Bronchial epithelial cell (primary cell): ENCODE measurements at regions not wholly inside any gene's neighbourhood (a gene's known extent, or its start where the extent isn't known, plus 50 kb on each side); places are given as distances from the start of the nearest gene placed in this dataset.
A peak's percentile ranks its signal among the peaks of the same experiment; 100 is the strongest.

ENCODE experiments used
- DNase-seq: peaks from one replicate; pipeline ENCODE4 v3.0.0-alpha.2; 2010; ENCODE audit warnings: low read depth
- FAIRE-seq: peaks from 2 replicates; lab custom pipeline; 2011; peaks lifted over from hg19 to GRCh38; lab: Jason Lieb, UNC
- H3K27me3 ChIP-seq: 2 replicates; pipeline ENCODE4 v1.5.1; 2011; ENCODE audit warnings: low read length; ENCODE audit not compliant: control insufficient read depth, insufficient read depth
- H3K36me3 ChIP-seq: 2 replicates; pipeline ENCODE4 v1.5.1; 2011; ENCODE audit warnings: low read length; ENCODE audit not compliant: control insufficient read depth, insufficient read depth
- H3K4me3 ChIP-seq: 2 replicates; pipeline ENCODE4 v1.5.1; 2011; ENCODE audit warnings: mild to moderate bottlenecking, low read depth, low read length, control low read depth
- TF ChIP-seq, protein P1 (sequence below): IDR thresholded peaks from 2 replicates; pipeline ENCODE4 v1.5.1; 2011; ENCODE audit warnings: mild to moderate bottlenecking, moderate library complexity, low read length, control low read depth, inconsistent platforms; ENCODE audit not compliant: insufficient read depth, severe bottlenecking

DNA sequence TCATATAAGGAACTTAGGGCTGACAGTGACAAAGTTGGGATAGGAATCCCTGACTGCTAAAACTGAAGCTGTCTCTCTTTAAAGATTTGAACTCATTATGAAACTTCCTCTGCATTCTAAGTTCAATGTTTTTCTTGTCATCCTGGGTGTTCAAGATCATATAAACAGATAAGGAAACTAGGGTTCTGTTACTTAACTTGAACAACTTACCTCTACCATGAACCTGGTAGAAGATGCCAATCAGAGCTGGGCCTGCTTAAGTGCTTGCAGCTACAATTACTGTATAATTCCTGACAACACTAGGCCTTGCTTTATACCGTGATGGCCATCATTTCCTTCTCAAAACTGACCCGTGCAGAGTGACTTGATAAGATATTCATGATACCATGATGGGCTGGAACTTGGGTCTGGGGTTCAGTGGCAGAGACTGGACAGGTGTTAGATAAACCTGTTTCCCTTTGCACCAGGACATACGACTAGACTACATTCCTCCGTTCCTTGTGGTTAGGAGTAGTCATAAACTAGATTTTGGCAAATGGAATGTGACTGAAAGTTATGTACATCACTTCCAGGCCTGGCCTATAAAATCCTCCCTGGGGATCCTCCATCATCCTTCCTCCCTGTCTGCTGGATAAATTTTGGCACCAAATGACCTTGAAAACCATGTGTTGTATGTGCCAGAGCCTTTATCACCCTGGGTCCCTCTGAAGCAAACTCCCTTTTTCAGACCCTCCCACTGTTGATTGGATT is 172.2 kb upstream of the PRICKLE1 start:
- FAIRE-seq, result no peak

DNA sequence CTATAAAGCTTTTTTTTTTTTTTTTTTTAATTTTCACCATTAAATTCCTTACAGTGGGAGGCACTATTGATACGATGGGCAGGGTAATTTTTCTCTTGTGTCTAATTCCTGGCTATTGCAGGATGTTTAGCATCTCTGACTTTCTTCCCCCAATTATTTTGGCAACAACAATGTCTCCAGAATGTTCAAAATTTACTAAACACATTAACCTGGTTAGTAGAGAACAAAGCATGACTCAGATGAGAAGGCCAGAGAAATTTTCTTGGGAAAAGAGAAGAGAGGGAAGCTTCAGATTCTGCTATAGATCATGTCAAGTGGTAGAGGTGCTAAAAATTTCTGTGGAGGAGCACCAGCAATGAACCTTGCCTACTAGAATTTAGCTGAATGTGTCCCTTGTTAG is 171.5 kb upstream of the PRICKLE1 start:
- Histone ChIP-seq H3K36me3 (no peaks in the 10 kb centered on the region), H3K27me3 (no peaks in the 10 kb centered on the region), H3K4me3 (no peak overlapping the region)
- no peak for DNase-seq
- TF ChIP-seq, protein P1, sequence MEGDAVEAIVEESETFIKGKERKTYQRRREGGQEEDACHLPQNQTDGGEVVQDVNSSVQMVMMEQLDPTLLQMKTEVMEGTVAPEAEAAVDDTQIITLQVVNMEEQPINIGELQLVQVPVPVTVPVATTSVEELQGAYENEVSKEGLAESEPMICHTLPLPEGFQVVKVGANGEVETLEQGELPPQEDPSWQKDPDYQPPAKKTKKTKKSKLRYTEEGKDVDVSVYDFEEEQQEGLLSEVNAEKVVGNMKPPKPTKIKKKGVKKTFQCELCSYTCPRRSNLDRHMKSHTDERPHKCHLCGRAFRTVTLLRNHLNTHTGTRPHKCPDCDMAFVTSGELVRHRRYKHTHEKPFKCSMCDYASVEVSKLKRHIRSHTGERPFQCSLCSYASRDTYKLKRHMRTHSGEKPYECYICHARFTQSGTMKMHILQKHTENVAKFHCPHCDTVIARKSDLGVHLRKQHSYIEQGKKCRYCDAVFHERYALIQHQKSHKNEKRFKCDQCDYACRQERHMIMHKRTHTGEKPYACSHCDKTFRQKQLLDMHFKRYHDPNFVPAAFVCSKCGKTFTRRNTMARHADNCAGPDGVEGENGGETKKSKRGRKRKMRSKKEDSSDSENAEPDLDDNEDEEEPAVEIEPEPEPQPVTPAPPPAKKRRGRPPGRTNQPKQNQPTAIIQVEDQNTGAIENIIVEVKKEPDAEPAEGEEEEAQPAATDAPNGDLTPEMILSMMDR, result no peak
- FAIRE-seq, result no peak

More for the DNA sequence above, 172.2 kb upstream of the PRICKLE1 start:
- Histone ChIP-seq H3K4me3 (no peak overlapping the region), H3K36me3 (no peaks in the 10 kb centered on the region), H3K27me3 (no peaks in the 10 kb centered on the region)
- TF ChIP-seq, protein P1, result no peak
- no peak for DNase-seq

DNA sequence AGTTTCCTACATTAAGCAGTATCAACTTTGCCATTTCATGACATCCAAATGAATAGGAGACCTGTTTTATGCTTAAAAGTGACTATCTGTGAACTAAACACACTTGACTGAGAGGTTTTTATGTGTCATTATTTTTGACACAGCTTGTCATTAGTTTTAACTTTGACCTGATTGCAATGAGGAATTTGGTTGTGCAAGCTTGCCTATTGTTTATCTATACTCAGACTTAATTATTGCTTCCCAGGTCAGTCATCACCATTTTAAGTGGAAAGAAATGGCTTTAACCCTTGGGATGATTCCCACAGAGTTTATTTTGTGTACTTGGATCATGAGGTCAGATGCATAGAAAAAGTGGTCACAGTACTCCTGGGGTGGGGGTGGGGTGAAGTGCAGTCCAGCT is 171.0 kb upstream of the PRICKLE1 start:
- DNase-seq, result peak; percentile 12
- H3K4me3 ChIP-seq, result no peak overlapping the region

DNA sequence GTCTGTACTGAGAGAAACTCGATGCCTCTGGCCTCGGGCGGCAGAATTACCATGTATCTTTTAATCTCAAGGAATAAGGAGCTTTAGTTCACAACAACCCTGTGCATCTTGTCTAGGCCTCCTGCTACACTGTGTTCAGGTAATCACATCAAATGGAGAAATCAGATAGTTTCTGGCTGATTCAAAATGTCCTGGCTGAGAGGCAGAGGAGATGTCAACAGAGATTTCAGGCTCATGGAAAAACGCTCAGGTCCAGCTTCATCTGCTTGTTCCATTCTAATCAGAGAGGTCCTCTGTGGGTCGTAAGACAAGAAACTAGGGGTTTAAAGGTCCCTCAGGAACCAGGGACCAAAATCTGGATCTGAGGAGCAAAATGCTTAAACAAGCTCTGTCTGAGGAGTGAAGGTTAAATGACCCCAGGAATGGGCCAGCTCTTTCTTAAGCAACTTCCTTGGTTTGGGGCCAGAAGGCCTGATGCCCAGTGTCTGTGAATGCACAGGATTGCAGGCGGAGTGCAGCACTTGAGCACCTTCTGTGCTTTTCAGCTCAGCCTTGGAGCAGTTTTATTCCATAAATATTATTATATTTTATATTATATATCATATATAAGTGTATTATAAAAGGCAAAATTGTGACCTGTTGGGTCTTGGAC is 170.2 kb upstream of the PRICKLE1 start:
- DNase-seq (peak; percentile 50), FAIRE-seq (no peak)
- Histone ChIP-seq H3K4me3 (no peak overlapping the region), H3K27me3 (no peaks in the 10 kb centered on the region), H3K36me3 (no peaks in the 10 kb centered on the region)
- TF ChIP-seq, protein P1, result no peak

More for the DNA sequence above, 171.0 kb upstream of the PRICKLE1 start:
- Histone ChIP-seq H3K27me3 (no peaks in the 10 kb centered on the region), H3K36me3 (no peaks in the 10 kb centered on the region)
- no peak for FAIRE-seq
- TF ChIP-seq, protein P1, result no peak

DNA sequence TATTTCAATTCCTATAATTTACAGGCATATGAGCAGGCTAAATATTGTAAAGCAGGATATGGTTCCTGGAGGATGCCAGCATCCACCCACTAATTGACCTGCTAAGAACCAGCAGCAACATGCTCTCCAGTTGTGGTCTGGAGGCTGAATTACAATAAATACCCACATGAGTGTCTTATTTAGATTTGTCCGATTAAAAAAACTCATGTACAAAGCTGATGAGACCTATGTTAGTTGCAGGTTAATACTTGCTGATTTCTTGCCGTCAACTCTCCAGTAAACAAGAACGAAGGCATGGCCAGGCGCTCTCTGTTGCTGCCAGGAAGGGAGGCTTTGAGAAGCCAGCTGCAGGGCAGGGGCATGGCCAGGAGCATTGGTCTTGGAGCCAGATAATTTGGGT is 169.3 kb upstream of the PRICKLE1 start:
- DNase-seq, result peak; percentile 95
- FAIRE-seq, result no peak
- H3K27me3 ChIP-seq, result no peaks in the 10 kb centered on the region
- no peak overlapping the region for H3K4me3 ChIP-seq
- TF ChIP-seq, protein P1, result no peak
- no peaks in the 10 kb centered on the region for H3K36me3 ChIP-seq
